Vagina (tissue), 2 donors: ENCODE measurements at regions not wholly inside any gene's neighbourhood (a gene's known extent, or its start where the extent isn't known, plus 50 kb on each side); places are given as distances from the start of the nearest gene placed in this dataset.

Experiments used
- CTCF ChIP-seq, 3 experiments: fragments of 450-650 bp in 2 of 3; fragments of 200-600 bp in 1 of 3; sonication (generic) in 1 of 3; IDR thresholded peaks; one replicate each; pipeline ENCODE4 v1.5.1; 2017 to 2019; ENCODE audit warnings: antibody characterized with exemption in 3 of 3, mild to moderate bottlenecking in 2 of 3, moderate library complexity in 2 of 3
- POLR2A ChIP-seq, 2 donors: fragments of 450-650 bp; IDR thresholded peaks; one replicate each; pipeline ENCODE4 v1.6.1; 2017; ENCODE audit warnings: antibody characterized with exemption in 2 of 2, mild to moderate bottlenecking in 2 of 2, moderate library complexity in 2 of 2

- TF ChIP-seq CTCF (IDR thresholded peaks at IDR 0.05), result no peak
- no peak for TF ChIP-seq POLR2A (IDR thresholded peaks at IDR 0.05)
Observed at GRCh38 chr1:110267260-110267659, 57.1 kb downstream of the KCNC4 start.
